Choroid plexus epithelial cell (primary cell): ENCODE measurements at regions not wholly inside any gene's neighbourhood (a gene's known extent, or its start where the extent isn't known, plus 50 kb on each side); places are given as distances from the start of the nearest gene placed in this dataset.

ENCODE experiments used
- DNase-seq: peaks from one replicate; pipeline ENCODE4 v3.0.0-alpha.2; 2010; ENCODE audit warnings: low read depth
- H3K4me3 ChIP-seq: 2 replicates; pipeline ENCODE4 v1.5.1; 2011; ENCODE audit warnings: low read depth, mild to moderate bottlenecking, control low read depth, low read length, moderate library complexity
- TF ChIP-seq, protein P1 (sequence below): conservative IDR thresholded peaks from 2 replicates; pipeline ENCODE4 v1.5.1; 2011; ENCODE audit warnings: low read depth, mild to moderate bottlenecking, control low read depth, inconsistent platforms, low read length, moderate library complexity

DNA sequence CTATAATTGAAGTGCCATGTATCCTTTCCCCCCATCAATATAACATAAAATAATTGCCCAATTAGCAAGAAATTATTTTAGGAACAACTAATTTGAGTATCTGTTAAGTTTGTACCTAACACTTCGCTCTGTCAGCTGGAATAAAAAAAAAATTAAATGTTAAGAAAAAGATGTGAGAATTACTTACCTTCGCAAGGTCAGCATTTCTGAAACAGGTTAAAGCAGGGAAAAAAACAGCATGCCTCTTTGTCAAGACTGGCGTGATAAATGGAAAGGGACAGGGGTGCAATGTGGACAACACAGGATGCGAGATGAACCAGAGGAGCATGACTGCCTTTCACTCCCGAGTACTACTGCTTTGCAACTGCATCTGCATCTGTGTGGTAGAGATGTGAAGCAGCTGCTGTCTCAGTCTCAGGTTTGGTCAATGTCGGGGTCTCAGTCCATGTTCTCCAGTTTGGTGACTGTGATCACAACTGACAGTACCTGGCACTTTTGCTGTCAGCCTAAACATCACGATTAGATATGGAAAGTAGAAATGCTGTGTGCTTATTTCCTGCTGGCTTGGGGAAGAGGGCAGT is 565.4 kb upstream of the LRRTM1 start:
- H3K4me3 ChIP-seq: no peak overlapping the region
- TF ChIP-seq, protein P1, sequence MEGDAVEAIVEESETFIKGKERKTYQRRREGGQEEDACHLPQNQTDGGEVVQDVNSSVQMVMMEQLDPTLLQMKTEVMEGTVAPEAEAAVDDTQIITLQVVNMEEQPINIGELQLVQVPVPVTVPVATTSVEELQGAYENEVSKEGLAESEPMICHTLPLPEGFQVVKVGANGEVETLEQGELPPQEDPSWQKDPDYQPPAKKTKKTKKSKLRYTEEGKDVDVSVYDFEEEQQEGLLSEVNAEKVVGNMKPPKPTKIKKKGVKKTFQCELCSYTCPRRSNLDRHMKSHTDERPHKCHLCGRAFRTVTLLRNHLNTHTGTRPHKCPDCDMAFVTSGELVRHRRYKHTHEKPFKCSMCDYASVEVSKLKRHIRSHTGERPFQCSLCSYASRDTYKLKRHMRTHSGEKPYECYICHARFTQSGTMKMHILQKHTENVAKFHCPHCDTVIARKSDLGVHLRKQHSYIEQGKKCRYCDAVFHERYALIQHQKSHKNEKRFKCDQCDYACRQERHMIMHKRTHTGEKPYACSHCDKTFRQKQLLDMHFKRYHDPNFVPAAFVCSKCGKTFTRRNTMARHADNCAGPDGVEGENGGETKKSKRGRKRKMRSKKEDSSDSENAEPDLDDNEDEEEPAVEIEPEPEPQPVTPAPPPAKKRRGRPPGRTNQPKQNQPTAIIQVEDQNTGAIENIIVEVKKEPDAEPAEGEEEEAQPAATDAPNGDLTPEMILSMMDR: no peak
- DNase-seq: no peak

DNA sequence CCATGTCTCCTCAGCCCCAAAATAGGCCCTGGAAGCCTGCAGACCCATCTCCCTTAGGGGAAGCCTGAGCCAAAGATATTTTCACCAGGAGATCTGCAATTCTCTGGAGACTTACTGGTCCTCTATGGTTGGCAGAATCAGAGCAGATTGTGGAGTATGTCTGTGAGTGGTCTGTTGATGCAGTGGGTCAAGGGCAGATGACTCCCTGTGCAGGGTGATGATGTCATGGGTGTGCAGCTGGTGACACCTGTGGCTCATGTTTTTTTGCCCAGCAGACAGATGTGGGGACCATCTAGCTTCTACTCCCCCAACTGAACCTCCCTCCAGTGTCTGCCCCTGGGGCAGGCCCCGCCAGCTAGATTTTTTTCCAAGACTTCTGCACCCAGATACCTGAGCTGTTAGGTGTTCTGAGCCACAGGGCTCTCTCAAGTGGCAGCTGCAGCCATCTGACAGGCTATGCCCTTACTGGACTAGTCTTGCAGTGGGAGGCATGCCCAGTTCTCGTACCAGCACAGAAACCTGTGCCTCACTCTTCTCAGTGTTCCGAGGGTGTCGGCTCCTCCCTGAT is 558.7 kb upstream of the LRRTM1 start:
- TF ChIP-seq, protein P1: no peak
- DNase-seq: no peak
- no peak overlapping the region for H3K4me3 ChIP-seq

DNA sequence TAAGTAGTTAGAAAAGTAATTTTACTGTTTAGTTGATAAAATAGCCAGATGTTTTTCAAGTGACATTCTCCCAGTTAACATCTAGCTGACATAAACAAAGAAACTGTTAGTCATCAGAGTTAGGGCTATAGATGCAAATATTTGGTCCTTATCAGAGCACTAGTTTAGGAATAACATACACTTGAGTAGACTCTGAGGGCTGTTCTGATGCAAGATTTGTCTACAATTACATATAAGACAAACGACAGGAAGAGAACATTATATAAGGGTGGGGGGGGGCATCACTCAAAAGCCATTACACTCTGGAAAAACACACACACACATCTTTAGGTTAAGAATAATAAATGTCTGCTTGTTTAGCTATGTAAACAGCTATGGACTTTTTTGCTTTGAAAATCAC is 554.4 kb upstream of the LRRTM1 start:
- no peak overlapping the region for H3K4me3 ChIP-seq
- TF ChIP-seq, protein P1: no peak
- no peak for DNase-seq

DNA sequence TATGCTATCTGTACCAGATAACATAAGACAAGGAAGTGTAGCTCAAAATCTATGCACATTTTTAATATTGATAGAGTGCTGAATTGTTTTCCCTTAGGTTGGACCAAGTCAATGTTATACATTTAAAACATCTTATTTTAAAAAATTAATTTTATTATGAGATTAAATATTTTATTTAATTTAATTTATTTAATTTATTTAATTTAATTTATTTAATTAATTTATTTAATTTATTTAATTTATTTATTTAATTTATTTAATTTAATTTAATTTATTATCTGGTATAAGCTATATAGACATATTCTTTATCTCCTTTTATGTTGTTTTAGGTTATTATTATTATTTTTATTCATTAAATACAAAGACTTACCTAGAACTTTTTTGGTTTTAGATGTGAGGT is 551.7 kb upstream of the LRRTM1 start:
- TF ChIP-seq, protein P1: no peak
- no peak for DNase-seq
- no peak overlapping the region for H3K4me3 ChIP-seq

DNA sequence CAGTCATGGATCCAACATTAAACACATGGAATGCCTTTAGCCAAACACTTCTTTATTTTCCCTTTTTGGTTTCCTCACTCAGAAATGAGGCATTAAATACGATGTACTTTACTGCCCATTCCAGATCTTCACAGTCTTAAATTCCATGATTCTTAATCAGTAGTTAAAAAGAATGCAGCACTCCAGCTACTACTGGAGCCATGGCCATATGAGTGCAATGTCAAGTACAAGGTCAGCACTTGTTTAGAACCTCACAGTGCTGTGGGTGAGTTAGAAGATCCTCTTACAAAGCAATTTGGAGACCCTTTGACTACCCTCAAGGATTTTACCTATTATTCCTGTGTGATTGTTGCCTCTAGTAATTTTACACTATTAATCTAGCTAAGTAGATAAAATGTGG is 550.3 kb upstream of the LRRTM1 start:
- TF ChIP-seq, protein P1: no peak
- DNase-seq: no peak
- no peak overlapping the region for H3K4me3 ChIP-seq

DNA sequence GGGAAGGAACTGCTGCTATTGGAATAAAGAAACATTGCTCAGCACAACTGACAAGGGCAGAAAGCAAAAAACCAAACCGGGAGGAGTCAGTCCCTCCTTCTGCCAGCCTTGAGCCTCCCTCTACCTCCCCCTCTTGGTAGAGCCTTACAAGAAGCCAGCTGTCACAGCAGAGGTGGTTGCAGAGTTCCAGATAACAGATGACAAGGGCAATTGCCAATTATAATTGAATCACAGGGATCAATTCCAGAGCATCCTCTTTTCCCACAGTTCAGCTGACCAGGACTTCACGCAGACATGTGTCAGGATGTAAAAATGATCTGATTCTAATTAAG is 548.2 kb upstream of the LRRTM1 start:
- no peak for DNase-seq
- H3K4me3 ChIP-seq: no peak overlapping the region
- TF ChIP-seq, protein P1: no peak

DNA sequence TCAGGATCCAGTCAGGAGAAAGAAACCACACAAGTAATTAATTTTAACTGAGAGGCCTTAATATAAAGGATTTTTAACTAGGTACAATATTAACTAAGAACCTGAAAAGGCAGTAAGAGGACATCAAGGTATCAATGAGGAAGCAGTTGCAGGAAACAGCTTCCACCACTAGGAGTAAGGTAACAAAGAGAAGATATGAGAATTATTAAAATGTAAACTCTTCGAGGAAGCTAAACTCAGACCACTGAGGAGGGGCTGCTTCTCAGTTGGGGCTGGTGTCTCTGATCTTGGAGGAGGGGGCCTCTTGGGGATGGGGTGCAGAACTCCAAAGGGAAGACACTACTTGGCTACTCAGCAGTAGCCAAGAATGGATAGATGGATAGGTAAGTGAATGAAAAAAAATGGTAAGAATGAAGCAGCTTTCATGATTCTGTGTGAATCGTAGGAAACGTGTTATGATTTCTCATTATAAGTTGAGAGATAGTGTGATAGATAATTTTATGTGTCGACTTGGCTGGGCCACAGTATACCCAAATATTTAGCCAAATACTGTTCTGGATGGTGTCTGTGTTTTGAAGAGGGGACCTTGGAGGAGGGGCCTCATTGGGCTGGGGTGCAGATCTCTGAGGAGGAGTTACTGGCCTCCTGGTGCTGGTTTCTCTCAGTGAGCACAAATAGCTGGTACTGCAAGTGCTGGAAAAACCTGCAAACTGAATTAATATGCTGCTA is 547.7 kb upstream of the LRRTM1 start:
- TF ChIP-seq, protein P1: no peak
- DNase-seq: no peak
- no peak overlapping the region for H3K4me3 ChIP-seq
